CD4-positive, alpha-beta T cell treated with Interleukin-17A for 1 hour (primary cell): ENCODE measurements at regions not wholly inside any gene's neighbourhood (a gene's known extent, or its start where the extent isn't known, plus 50 kb on each side); places are given as distances from the start of the nearest gene placed in this dataset.
"Not testable (repeated sequence)": the region's sequence is repeated elsewhere in the genome, so short reads cannot be mapped to it uniquely, and the experiment has no call there.

Experiments used
- DNase-seq: peaks from one replicate; pipeline ENCODE4 v3.0.0-alpha.2; 2020

GRCh38 chr16:86946981-86947380 is 368.6 kb downstream of the FOXL1 start:
- no peak for DNase-seq

- no peak for DNase-seq
Measured at GRCh38 chr16:86948046-86948445, 369.1 kb downstream of the C16orf95 start.

- no peak for DNase-seq
Measured at GRCh38 chr16:86949116-86949515, 368.1 kb downstream of the C16orf95 start.

- no peak for DNase-seq
Measured at GRCh38 chr16:86949630-86950029, 367.6 kb downstream of the C16orf95 start.

GRCh38 chr16:86951041-86951822 is 366.0 kb downstream of the C16orf95 start:
- DNase-seq: no peak

- DNase-seq: no peak
Measured at GRCh38 chr16:86951831-86952598, 365.2 kb downstream of the C16orf95 start.

GRCh38 chr16:86952769-86953168 is 364.4 kb downstream of the C16orf95 start:
- DNase-seq: no peak

GRCh38 chr16:86953631-86954391 is 363.4 kb downstream of the C16orf95 start:
- DNase-seq: no peak

- no peak for DNase-seq
Measured at GRCh38 chr16:86955136-86955855, 361.9 kb downstream of the C16orf95 start.

GRCh38 chr16:86956437-86956836 is 360.8 kb downstream of the C16orf95 start:
- DNase-seq: no peak

GRCh38 chr16:86957662-86958198 is 359.5 kb downstream of the C16orf95 start:
- not testable (repeated sequence) for DNase-seq

GRCh38 chr16:86958423-86958822 is 358.8 kb downstream of the C16orf95 start:
- DNase-seq: no peak

GRCh38 chr16:86959091-86959651 is 358.0 kb downstream of the C16orf95 start:
- no peak for DNase-seq

- no peak for DNase-seq
Measured at GRCh38 chr16:86959729-86960128, 357.5 kb downstream of the C16orf95 start.

- DNase-seq: no peak
Measured at GRCh38 chr16:86960266-86960665, 356.9 kb downstream of the C16orf95 start.

GRCh38 chr16:86961171-86961601 is 356.0 kb downstream of the C16orf95 start:
- no peak for DNase-seq

GRCh38 chr16:86962259-86962658 is 354.9 kb downstream of the C16orf95 start:
- no peak for DNase-seq

GRCh38 chr16:86962913-86963312 is 354.3 kb downstream of the C16orf95 start:
- DNase-seq: no peak

GRCh38 chr16:86963600-86964575 is 353.3 kb downstream of the C16orf95 start:
- DNase-seq: no peak

- DNase-seq: no peak
Measured at GRCh38 chr16:86964796-86965241, 352.4 kb downstream of the C16orf95 start.

GRCh38 chr16:86965331-86965730 is 351.9 kb downstream of the C16orf95 start:
- no peak for DNase-seq
